K562 (cell line): ENCODE measurements at regions not wholly inside any gene's neighbourhood (a gene's known extent, or its start where the extent isn't known, plus 50 kb on each side); places are given as distances from the start of the nearest gene placed in this dataset.

Source experiments
- BDP1 ChIP-seq: IDR thresholded peaks from 3 replicates; pipeline ENCODE4 v1.6.1; 2011; ENCODE audit not compliant: insufficient read length, insufficient read depth
- CBX2 ChIP-seq: fragments of 200-600 bp; sonication (generic); IDR thresholded peaks from one replicate; pipeline ENCODE4 v1.6.1; 2012; ENCODE audit warnings: mild to moderate bottlenecking, low read length, inconsistent platforms; ENCODE audit not compliant: insufficient read depth, poor library complexity, severe bottlenecking
- CHD2 ChIP-seq: IDR thresholded peaks from 2 replicates; pipeline ENCODE4 v1.6.1; 2011; ENCODE audit warnings: low read depth, low read length
- GTF2F1 ChIP-seq: IDR thresholded peaks from 2 replicates; pipeline ENCODE4 v1.6.1; 2011; ENCODE audit warnings: low read depth, low read length, improper control_type of control experiment
- JUN ChIP-seq, 2 experiments: sonication (generic) in 1 of 2; formaldehyde crosslinking in 1 of 2; IDR thresholded peaks; 2 replicates each; pipeline versions ENCODE4 v1.6.1 to v1.8.0; 2012 to 2022; ENCODE audit warnings: borderline replicate concordance in 2 of 2, mild to moderate bottlenecking in 2 of 2, improper control_type of control experiment in 1 of 2, low read depth in 1 of 2, low read length in 1 of 2, missing genetic modification reagents in 1 of 2
- NCOA2 ChIP-seq, 2 experiments: fragments of 450-650 bp; IDR thresholded peaks; 2 replicates each; pipeline ENCODE4 v1.6.1; 2018; ENCODE audit warnings: mild to moderate bottlenecking in 2 of 2, moderate library complexity in 1 of 2; ENCODE audit not compliant: partially characterized antibody in 2 of 2
- POLR2A ChIP-seq: fragments of 450-650 bp; conservative IDR thresholded peaks from 2 replicates; pipeline ENCODE4 v1.6.1; 2016
- POLR2AphosphoS5 ChIP-seq: IDR thresholded peaks from 2 replicates; pipeline ENCODE4 v1.6.1; 2011; ENCODE audit warnings: mild to moderate bottlenecking, low read depth, low read length, moderate library complexity; ENCODE audit not compliant: control insufficient read depth, insufficient read depth
- RAD21 ChIP-seq, 2 experiments: fragments of 250-450 bp in 1 of 2; fragments of 450-650 bp in 1 of 2; sonication (Bioruptor Pico) in 1 of 2; formaldehyde crosslinking in 1 of 2; IDR thresholded peaks in 1 of 2; conservative IDR thresholded peaks in 1 of 2; 2 replicates each; pipeline versions ENCODE4 v1.4.0 to v1.8.0; 2020 to 2022; ENCODE audit warnings: mild to moderate bottlenecking in 2 of 2, moderate library complexity in 1 of 2
- TAF1 ChIP-seq: IDR thresholded peaks from 2 replicates; pipeline ENCODE4 v1.6.1; 2011; ENCODE audit warnings: mild to moderate bottlenecking, low read length, moderate library complexity; ENCODE audit not compliant: insufficient read depth, control insufficient read depth, severe bottlenecking; ENCODE audit errors: extremely low read depth
- TF ChIP-seq, protein P1 (sequence below), 3 experiments: IDR thresholded peaks in 2 of 3; conservative IDR thresholded peaks in 1 of 3; 2 replicates each; pipeline ENCODE4 v1.5.1; 2011 to 2012; ENCODE audit warnings: low read length in 3 of 3, mild to moderate bottlenecking in 3 of 3, control low read depth in 2 of 3, improper control_type of control experiment in 1 of 3, inconsistent platforms in 1 of 3, low read depth in 1 of 3, mixed read lengths in 1 of 3, moderate library complexity in 1 of 3; ENCODE audit not compliant: insufficient read depth in 2 of 3

DNA sequence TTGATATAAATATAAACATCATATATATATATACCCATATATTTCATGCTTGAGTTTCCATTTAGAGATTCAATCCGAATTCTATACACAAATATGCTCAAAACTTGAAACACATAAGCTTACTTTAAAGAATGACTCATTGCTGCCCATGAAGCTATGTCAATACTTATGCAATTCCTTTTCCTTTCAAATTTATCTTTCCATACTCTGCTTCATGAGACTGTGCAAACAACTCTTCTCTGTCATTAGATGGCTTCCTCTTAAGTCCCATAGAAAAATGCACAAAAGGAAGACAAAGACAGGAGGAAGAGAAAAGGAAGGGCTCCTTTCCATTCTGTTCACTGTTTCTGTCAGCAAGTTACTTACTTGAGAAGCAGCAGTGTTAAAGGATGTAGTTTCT lies 895.7 kb upstream of the SORCS1 start:
- TF ChIP-seq POLR2A (no peak), CHD2 (no peak), RAD21 (CRISPR knock-in tag; conservative IDR thresholded peaks at IDR 0.05 in 1 of 2, IDR thresholded peaks at IDR 0.05 in 1 of 2) (no peak), JUN (IDR thresholded peaks at IDR 0.05; ENCODE audit: borderline replicate concordance, low read depth, low read length) (no peak), JUN (CRISPR knock-in tag; IDR thresholded peaks at IDR 0.05; ENCODE audit: borderline replicate concordance) (no peak), GTF2F1 (no peak), POLR2AphosphoS5 (no peak), NCOA2 (IDR thresholded peaks at IDR 0.05; ENCODE audit: partially characterized antibody in 2 of 2) (no peak), BDP1 (no peak), TAF1 (no peak), CBX2 (no peak)
- TF ChIP-seq, protein P1, sequence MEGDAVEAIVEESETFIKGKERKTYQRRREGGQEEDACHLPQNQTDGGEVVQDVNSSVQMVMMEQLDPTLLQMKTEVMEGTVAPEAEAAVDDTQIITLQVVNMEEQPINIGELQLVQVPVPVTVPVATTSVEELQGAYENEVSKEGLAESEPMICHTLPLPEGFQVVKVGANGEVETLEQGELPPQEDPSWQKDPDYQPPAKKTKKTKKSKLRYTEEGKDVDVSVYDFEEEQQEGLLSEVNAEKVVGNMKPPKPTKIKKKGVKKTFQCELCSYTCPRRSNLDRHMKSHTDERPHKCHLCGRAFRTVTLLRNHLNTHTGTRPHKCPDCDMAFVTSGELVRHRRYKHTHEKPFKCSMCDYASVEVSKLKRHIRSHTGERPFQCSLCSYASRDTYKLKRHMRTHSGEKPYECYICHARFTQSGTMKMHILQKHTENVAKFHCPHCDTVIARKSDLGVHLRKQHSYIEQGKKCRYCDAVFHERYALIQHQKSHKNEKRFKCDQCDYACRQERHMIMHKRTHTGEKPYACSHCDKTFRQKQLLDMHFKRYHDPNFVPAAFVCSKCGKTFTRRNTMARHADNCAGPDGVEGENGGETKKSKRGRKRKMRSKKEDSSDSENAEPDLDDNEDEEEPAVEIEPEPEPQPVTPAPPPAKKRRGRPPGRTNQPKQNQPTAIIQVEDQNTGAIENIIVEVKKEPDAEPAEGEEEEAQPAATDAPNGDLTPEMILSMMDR (IDR thresholded peaks at IDR 0.05 in 2 of 3, conservative IDR thresholded peaks at IDR 0.05 in 1 of 3; ENCODE audit: insufficient read depth in 2 of 3, low read depth in 1 of 3, low read length in 3 of 3), result no peak
